HEK293 (cell line): ENCODE measurements at regions not wholly inside any gene's neighbourhood (a gene's known extent, or its start where the extent isn't known, plus 50 kb on each side); places are given as distances from the start of the nearest gene placed in this dataset.

ENCODE experiments used
- CTCF ChIA-PET: fragments of 350-600 bp; formaldehyde crosslinking; extraction: SDS; loops from one replicate; lab custom pipeline; 2021; ENCODE audit warnings: antibody characterized with exemption; lab: Yijun Ruan, JAX
- POLR2A ChIA-PET: fragments of 300-600 bp; formaldehyde crosslinking; extraction: SDS; loops from one replicate; lab custom pipeline; 2020; ENCODE audit warnings: antibody characterized with exemption, inconsistent platforms; lab: Yijun Ruan, JAX
- H3K27ac ChIP-seq: fragments of 200-500 bp; sonication (Bioruptor generic); 2 replicates; pipeline ENCODE4 v1.5.1; 2014; ENCODE audit warnings: low read depth, low read length, control low read depth, inconsistent platforms; ENCODE audit errors: extremely low read depth
- H3K36me3 ChIP-seq, 2 experiments: fragments of 200-500 bp in 1 of 2; sonication (Bioruptor generic) in 1 of 2; 1 replicate in 1 of 2; 2 replicates in 1 of 2; pipeline ENCODE4 v1.5.1; 2014 to 2017; ENCODE audit warnings: inconsistent platforms in 2 of 2, low read length in 2 of 2; ENCODE audit not compliant: control insufficient read depth in 2 of 2, insufficient read depth in 1 of 2
- H3K4me1 ChIP-seq: fragments of 200-500 bp; sonication (Bioruptor generic); 2 replicates; pipeline ENCODE4 v1.5.1; 2014; ENCODE audit warnings: mild to moderate bottlenecking, low read length, inconsistent platforms; ENCODE audit not compliant: control insufficient read depth, insufficient read depth
- H3K4me3 ChIP-seq: 2 replicates; pipeline ENCODE4 v1.5.1; 2011; ENCODE audit warnings: low read depth, mild to moderate bottlenecking, control low read depth, low read length, moderate library complexity
- H3K9me3 ChIP-seq: fragments of 200-500 bp; sonication (Bioruptor generic); 2 replicates; pipeline ENCODE4 v1.5.1; 2014; ENCODE audit warnings: low read depth, low read length, inconsistent platforms; ENCODE audit not compliant: control insufficient read depth, insufficient read depth
- FEZF1 ChIP-seq: fragments of 450-650 bp; formaldehyde crosslinking; IDR thresholded peaks from 2 replicates; pipeline ENCODE4 v1.5.1; 2016; ENCODE audit warnings: missing biosample characterization, missing genetic modification characterization
- MYNN ChIP-seq: fragments of 450-650 bp; formaldehyde crosslinking; IDR thresholded peaks from 2 replicates; pipeline ENCODE4 v1.5.1; 2016; ENCODE audit warnings: missing biosample characterization, missing genetic modification characterization, borderline replicate concordance
- ZIC2 ChIP-seq: fragments of 450-650 bp; formaldehyde crosslinking; IDR thresholded peaks from 2 replicates; pipeline ENCODE4 v1.5.1; 2016; ENCODE audit warnings: missing biosample characterization, missing genetic modification characterization
- ZNF112 ChIP-seq: fragments of 450-650 bp; formaldehyde crosslinking; IDR thresholded peaks from 2 replicates; pipeline ENCODE4 v1.5.0; 2017; ENCODE audit warnings: missing biosample characterization, missing genetic modification characterization
- ZNF2 ChIP-seq: fragments of 450-650 bp; formaldehyde crosslinking; IDR thresholded peaks from 2 replicates; pipeline ENCODE4 v1.5.1; 2016; ENCODE audit warnings: missing biosample characterization, missing genetic modification characterization
- ZNF223 ChIP-seq: fragments of 450-650 bp; formaldehyde crosslinking; IDR thresholded peaks from 2 replicates; pipeline ENCODE4 v1.5.1; 2016; ENCODE audit warnings: missing biosample characterization, missing genetic modification characterization
- ZNF23 ChIP-seq: fragments of 450-650 bp; formaldehyde crosslinking; IDR thresholded peaks from 2 replicates; pipeline ENCODE4 v1.5.1; 2016; ENCODE audit warnings: missing biosample characterization, missing genetic modification characterization, borderline replicate concordance
- ZNF341 ChIP-seq: fragments of 450-650 bp; formaldehyde crosslinking; IDR thresholded peaks from 2 replicates; pipeline ENCODE4; 2016; ENCODE audit warnings: low read depth, missing biosample characterization, missing genetic modification characterization
- ZNF37A ChIP-seq: fragments of 450-650 bp; IDR thresholded peaks from 2 replicates; pipeline ENCODE4 v1.5.1; 2018; ENCODE audit warnings: missing biosample characterization, missing genetic modification characterization
- ZNF426 ChIP-seq: fragments of 450-650 bp; formaldehyde crosslinking; IDR thresholded peaks from 2 replicates; pipeline ENCODE4 v1.5.1; 2017; ENCODE audit warnings: missing biosample characterization, missing genetic modification characterization, mild to moderate bottlenecking, inconsistent platforms, moderate library complexity
- ZNF544 ChIP-seq: fragments of 450-650 bp; formaldehyde crosslinking; IDR thresholded peaks from 2 replicates; pipeline ENCODE4 v1.5.0; 2017; ENCODE audit warnings: missing biosample characterization, missing genetic modification characterization
- ZNF555 ChIP-seq: fragments of 450-650 bp; formaldehyde crosslinking; conservative IDR thresholded peaks from 2 replicates; pipeline ENCODE4 v1.5.1; 2017; ENCODE audit warnings: missing biosample characterization, mild to moderate bottlenecking, missing genetic modification characterization, inconsistent platforms
- ZNF596 ChIP-seq: fragments of 450-650 bp; IDR thresholded peaks from 2 replicates; pipeline ENCODE4 v1.5.0; 2018; ENCODE audit warnings: missing biosample characterization, mild to moderate bottlenecking, missing genetic modification characterization, moderate library complexity
- ZNF658 ChIP-seq: fragments of 450-650 bp; formaldehyde crosslinking; IDR thresholded peaks from 2 replicates; pipeline ENCODE4; 2016; ENCODE audit warnings: missing biosample characterization, missing genetic modification characterization
- ZNF76 ChIP-seq: fragments of 450-650 bp; formaldehyde crosslinking; IDR thresholded peaks from 2 replicates; pipeline ENCODE4; 2016; ENCODE audit warnings: low read depth, missing biosample characterization, missing genetic modification characterization, borderline replicate concordance
- ZSCAN30 ChIP-seq: fragments of 450-650 bp; IDR thresholded peaks from 2 replicates; pipeline ENCODE4 v1.5.1; 2018; ENCODE audit warnings: missing biosample characterization, mild to moderate bottlenecking, missing genetic modification characterization, moderate library complexity
- TF ChIP-seq, protein P1 (sequence below): fragments of 450-650 bp; formaldehyde crosslinking; IDR thresholded peaks from 2 replicates; pipeline ENCODE4 v1.5.1; 2016; ENCODE audit warnings: missing biosample characterization, missing genetic modification characterization, low read depth
- TF ChIP-seq, protein P2 (sequence below): fragments of 450-650 bp; formaldehyde crosslinking; IDR thresholded peaks from 2 replicates; pipeline ENCODE4 v1.5.1; 2016; ENCODE audit warnings: missing biosample characterization, missing genetic modification characterization
- TF ChIP-seq, protein P3 (sequence below): fragments of 450-650 bp; formaldehyde crosslinking; optimal IDR thresholded peaks from 2 replicates; pipeline ENCODE3; 2016; ENCODE audit warnings: missing biosample characterization, mild to moderate bottlenecking, missing genetic modification characterization
- TF ChIP-seq, protein P4 (sequence below): fragments of 450-650 bp; formaldehyde crosslinking; IDR thresholded peaks from 2 replicates; pipeline ENCODE4 v1.5.1; 2016; ENCODE audit warnings: missing biosample characterization, missing genetic modification characterization
- TF ChIP-seq, protein P5 (sequence below): fragments of 450-650 bp; formaldehyde crosslinking; IDR thresholded peaks from 2 replicates; pipeline ENCODE4 v1.5.0; 2017; ENCODE audit warnings: missing biosample characterization, missing genetic modification characterization, borderline replicate concordance

DNA sequence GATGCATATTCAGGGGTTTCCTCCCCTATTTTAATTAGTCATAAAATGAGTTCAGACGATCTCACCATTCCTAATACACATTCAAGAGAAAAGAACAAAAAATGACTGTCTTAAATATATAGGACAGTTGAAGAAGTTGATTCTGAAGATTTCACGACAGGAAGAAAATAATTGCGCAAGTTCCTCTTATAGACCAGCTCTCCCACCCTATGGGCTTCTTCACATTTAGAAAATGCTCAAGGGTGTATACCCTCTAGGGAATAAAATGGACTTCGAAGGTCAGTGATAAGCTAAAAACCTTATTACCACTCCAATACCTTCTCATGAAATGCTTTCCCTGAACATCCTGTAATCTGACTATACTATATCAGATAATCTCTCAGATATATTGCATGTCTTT is 149.2 kb upstream of the TEX13C start:
- ChIA-PET CTCF (no interaction called here), POLR2A (no interaction called here)

DNA sequence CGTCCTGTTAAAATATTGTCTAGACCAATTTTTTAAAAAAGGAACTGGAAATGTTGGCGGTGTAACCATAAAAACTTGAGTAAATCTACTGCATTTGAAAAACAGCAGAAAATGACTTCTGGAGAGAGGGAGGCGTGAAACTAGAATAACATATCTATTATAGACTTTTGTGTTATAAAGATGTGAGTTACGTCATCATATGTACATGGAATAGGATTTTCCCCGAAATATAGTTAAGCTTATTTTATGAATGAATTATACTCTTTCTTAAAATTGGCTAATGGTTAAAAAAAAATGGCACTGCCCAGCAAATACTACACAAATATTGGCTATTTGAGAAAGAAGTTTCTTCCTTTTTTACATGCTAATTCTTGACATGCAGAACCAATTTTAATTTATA is 147.1 kb upstream of the TEX13C start:
- no peak overlapping the region for H3K4me3 ChIP-seq
- ChIA-PET POLR2A (no interaction called here), CTCF (interaction anchor here (0.6 to 0.7 kb wide), 2 partner anchors 118 to 669 kb away, joined by 3 read pairs; no protein-coding TSS in a partner anchor)
- no peak for TF ChIP-seq ZNF426 (tag by site-specific recombination)
- TF ChIP-seq, protein P1, sequence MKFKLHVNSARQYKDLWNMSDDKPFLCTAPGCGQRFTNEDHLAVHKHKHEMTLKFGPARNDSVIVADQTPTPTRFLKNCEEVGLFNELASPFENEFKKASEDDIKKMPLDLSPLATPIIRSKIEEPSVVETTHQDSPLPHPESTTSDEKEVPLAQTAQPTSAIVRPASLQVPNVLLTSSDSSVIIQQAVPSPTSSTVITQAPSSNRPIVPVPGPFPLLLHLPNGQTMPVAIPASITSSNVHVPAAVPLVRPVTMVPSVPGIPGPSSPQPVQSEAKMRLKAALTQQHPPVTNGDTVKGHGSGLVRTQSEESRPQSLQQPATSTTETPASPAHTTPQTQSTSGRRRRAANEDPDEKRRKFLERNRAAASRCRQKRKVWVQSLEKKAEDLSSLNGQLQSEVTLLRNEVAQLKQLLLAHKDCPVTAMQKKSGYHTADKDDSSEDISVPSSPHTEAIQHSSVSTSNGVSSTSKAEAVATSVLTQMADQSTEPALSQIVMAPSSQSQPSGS (tag by site-specific recombination), result peak; percentile 68
- no peaks in the 10 kb centered on the region for H3K4me1 ChIP-seq
- no peak overlapping the region for H3K27ac ChIP-seq
- no peaks in the 10 kb centered on the region for H3K36me3 ChIP-seq
- H3K9me3 ChIP-seq, result no peaks in the 10 kb centered on the region

More for the DNA sequence above, 149.2 kb upstream of the TEX13C start:
- Histone ChIP-seq H3K27ac (no peak overlapping the region), H3K4me3 (no peak overlapping the region), H3K4me1 (no peaks in the 10 kb centered on the region), H3K36me3 (no peaks in the 10 kb centered on the region), H3K9me3 (no peaks in the 10 kb centered on the region)
- TF ChIP-seq ZNF596 (tag by site-specific recombination) (no peak), ZNF2 (tag by site-specific recombination) (no peak), FEZF1 (tag by site-specific recombination) (no peak), MYNN (tag by site-specific recombination) (no peak), ZNF341 (tag by site-specific recombination) (no peak), ZNF223 (no peak)

DNA sequence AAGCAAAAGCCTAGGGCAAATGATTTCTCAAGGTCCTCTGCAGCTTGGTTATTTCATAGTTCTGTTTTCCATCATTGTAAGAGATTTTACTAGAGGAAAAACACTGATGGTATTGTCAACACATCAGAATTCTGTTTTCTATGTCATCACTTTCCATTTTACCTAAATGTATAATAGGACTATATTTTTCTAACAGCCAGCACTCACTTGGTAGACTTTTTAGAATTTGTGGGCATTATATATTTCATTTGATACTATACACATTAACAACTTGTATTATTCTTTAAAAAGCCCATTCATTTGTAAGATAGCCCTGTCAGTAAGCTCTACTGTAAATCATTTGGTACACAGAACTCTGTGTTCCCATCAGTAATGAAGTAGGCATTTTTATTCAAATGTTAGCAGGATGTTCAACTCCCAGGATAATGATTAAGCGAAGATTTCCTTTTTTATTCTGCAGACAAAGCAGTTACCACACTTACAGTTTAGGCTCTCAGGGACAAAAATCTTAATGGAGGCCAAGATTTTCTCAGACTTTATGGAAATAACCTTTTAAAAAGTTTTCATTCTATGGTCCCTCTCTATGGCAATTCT is 143.6 kb upstream of the TEX13C start:
- TF ChIP-seq ZNF23 (no peak), ZNF76 (tag by site-specific recombination) (no peak), ZNF555 (tag by site-specific recombination) (no peak), ZSCAN30 (tag by site-specific recombination) (no peak), ZIC2 (no peak), ZNF112 (no peak), ZNF37A (tag by site-specific recombination) (no peak), ZNF658 (tag by site-specific recombination) (no peak), ZNF544 (no peak), ZNF596 (tag by site-specific recombination) (no peak)
- TF ChIP-seq, protein P2, sequence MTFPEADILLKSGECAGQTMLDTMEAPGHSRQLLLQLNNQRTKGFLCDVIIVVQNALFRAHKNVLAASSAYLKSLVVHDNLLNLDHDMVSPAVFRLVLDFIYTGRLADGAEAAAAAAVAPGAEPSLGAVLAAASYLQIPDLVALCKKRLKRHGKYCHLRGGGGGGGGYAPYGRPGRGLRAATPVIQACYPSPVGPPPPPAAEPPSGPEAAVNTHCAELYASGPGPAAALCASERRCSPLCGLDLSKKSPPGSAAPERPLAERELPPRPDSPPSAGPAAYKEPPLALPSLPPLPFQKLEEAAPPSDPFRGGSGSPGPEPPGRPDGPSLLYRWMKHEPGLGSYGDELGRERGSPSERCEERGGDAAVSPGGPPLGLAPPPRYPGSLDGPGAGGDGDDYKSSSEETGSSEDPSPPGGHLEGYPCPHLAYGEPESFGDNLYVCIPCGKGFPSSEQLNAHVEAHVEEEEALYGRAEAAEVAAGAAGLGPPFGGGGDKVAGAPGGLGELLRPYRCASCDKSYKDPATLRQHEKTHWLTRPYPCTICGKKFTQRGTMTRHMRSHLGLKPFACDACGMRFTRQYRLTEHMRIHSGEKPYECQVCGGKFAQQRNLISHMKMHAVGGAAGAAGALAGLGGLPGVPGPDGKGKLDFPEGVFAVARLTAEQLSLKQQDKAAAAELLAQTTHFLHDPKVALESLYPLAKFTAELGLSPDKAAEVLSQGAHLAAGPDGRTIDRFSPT, result no peak
- TF ChIP-seq, protein P3, sequence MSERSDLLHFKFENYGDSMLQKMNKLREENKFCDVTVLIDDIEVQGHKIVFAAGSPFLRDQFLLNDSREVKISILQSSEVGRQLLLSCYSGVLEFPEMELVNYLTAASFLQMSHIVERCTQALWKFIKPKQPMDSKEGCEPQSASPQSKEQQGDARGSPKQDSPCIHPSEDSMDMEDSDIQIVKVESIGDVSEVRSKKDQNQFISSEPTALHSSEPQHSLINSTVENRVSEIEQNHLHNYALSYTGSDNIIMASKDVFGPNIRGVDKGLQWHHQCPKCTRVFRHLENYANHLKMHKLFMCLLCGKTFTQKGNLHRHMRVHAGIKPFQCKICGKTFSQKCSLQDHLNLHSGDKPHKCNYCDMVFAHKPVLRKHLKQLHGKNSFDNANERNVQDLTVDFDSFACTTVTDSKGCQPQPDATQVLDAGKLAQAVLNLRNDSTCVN (tag by site-specific recombination), result no peak
- TF ChIP-seq, protein P4, sequence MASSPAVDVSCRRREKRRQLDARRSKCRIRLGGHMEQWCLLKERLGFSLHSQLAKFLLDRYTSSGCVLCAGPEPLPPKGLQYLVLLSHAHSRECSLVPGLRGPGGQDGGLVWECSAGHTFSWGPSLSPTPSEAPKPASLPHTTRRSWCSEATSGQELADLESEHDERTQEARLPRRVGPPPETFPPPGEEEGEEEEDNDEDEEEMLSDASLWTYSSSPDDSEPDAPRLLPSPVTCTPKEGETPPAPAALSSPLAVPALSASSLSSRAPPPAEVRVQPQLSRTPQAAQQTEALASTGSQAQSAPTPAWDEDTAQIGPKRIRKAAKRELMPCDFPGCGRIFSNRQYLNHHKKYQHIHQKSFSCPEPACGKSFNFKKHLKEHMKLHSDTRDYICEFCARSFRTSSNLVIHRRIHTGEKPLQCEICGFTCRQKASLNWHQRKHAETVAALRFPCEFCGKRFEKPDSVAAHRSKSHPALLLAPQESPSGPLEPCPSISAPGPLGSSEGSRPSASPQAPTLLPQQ (tag by site-specific recombination), result no peak
- TF ChIP-seq, protein P5, sequence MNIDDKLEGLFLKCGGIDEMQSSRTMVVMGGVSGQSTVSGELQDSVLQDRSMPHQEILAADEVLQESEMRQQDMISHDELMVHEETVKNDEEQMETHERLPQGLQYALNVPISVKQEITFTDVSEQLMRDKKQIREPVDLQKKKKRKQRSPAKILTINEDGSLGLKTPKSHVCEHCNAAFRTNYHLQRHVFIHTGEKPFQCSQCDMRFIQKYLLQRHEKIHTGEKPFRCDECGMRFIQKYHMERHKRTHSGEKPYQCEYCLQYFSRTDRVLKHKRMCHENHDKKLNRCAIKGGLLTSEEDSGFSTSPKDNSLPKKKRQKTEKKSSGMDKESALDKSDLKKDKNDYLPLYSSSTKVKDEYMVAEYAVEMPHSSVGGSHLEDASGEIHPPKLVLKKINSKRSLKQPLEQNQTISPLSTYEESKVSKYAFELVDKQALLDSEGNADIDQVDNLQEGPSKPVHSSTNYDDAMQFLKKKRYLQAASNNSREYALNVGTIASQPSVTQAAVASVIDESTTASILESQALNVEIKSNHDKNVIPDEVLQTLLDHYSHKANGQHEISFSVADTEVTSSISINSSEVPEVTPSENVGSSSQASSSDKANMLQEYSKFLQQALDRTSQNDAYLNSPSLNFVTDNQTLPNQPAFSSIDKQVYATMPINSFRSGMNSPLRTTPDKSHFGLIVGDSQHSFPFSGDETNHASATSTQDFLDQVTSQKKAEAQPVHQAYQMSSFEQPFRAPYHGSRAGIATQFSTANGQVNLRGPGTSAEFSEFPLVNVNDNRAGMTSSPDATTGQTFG (tag by site-specific recombination), result no peak
- Histone ChIP-seq H3K9me3 (no peaks in the 10 kb centered on the region), H3K4me3 (no peak overlapping the region), H3K27ac (no peak overlapping the region), H3K4me1 (no peaks in the 10 kb centered on the region), H3K36me3 (no peaks in the 10 kb centered on the region)
- POLR2A ChIA-PET, result no interaction called here
- CTCF ChIA-PET, result no interaction called here
